NCI-H146 treated with DMSO at 0.1 percent for 48 hours (cell line): ENCODE measurements at regions not wholly inside any gene's neighbourhood (a gene's known extent, or its start where the extent isn't known, plus 50 kb on each side); places are given as distances from the start of the nearest gene placed in this dataset.
"Not testable (repeated sequence)": the region's sequence is repeated elsewhere in the genome, so short reads cannot be mapped to it uniquely, and the experiment has no call there.

ENCODE experiments used
- DNase-seq: peaks from one replicate; lab custom pipeline; 2025; ENCODE audit not compliant: unreplicated experiment; lab: John Stamatoyannopoulos, UW

- not testable (repeated sequence) for DNase-seq
Measured at GRCh38 chr6:56719315-56720058, 76.8 kb upstream of the DST start.

- no peak for DNase-seq
Measured at GRCh38 chr6:56718236-56718635, 75.5 kb upstream of the DST start.

- DNase-seq, result no peak
Measured at GRCh38 chr6:56716229-56716628, 73.5 kb upstream of the DST start.

GRCh38 chr6:56715741-56716140 lies 73.1 kb upstream of the DST start:
- no peak for DNase-seq

- no peak for DNase-seq
Measured at GRCh38 chr6:56714982-56715456, 72.3 kb upstream of the DST start.

GRCh38 chr6:56714273-56714672 lies 71.6 kb upstream of the DST start:
- DNase-seq, result no peak

- no peak for DNase-seq
Measured at GRCh38 chr6:56713254-56713672, 70.6 kb upstream of the DST start.

GRCh38 chr6:56710967-56711366 lies 68.3 kb upstream of the DST start:
- DNase-seq, result no peak

- no peak for DNase-seq
Measured at GRCh38 chr6:56709650-56710049, 67.0 kb upstream of the DST start.

GRCh38 chr6:56708810-56709597 lies 66.3 kb upstream of the DST start:
- DNase-seq, result peak; percentile 4

- DNase-seq, result no peak
Measured at GRCh38 chr6:56706981-56707726, 64.5 kb upstream of the DST start.

GRCh38 chr6:56699066-56699654 lies 56.5 kb upstream of the DST start:
- DNase-seq, result peak; percentile 39

GRCh38 chr6:56695702-56696101 lies 53.0 kb upstream of the DST start:
- DNase-seq, result no peak

GRCh38 chr6:56694002-56694401 lies 51.3 kb upstream of the DST start:
- no peak for DNase-seq

GRCh38 chr6:56693246-56693607 lies 50.5 kb upstream of the DST start:
- no peak for DNase-seq

GRCh38 chr6:56692523-56693245 lies 50.0 kb upstream of the DST start:
- no peak for DNase-seq
